ENCODE measurements at regions not wholly inside any gene's neighbourhood (a gene's known extent, or its start where the extent isn't known, plus 50 kb on each side); places are given as distances from the start of the nearest gene placed in this dataset.

GRCh38 chr18:27583466-27583865, 398.4 kb upstream of the CHST9 start:
- H3K27ac ChIP-seq (ENCODE audit: low read depth in 1 of 2, low read length in 2 of 2): no peak overlapping the region
- H3K4me1 ChIP-seq (ENCODE audit: control insufficient read depth in 1 of 2, insufficient read depth in 2 of 2, low read length in 2 of 2): no peaks in the 10 kb centered on the region
- H3K4me2 ChIP-seq (replicated peaks; ENCODE audit: extremely low read depth, low read length, poor library complexity, severe bottlenecking): no peak overlapping the region
- no peak overlapping the region for H3K4me3 ChIP-seq (replicated peaks in 1 of 3; ENCODE audit: low read depth in 2 of 3, low read length in 3 of 3)
- H3K4me1 Mint-ChIP-seq: no peaks in the 10 kb centered on the region
- no peak for TF ChIP-seq CTCF (IDR thresholded peaks at IDR 0.05)
- no peak overlapping the region for H2AFZ ChIP-seq (ENCODE audit: insufficient read depth, low read depth, low read length, poor library complexity, severe bottlenecking)
- no peaks in the 10 kb centered on the region for H3K27me3 ChIP-seq (ENCODE audit: control insufficient read depth in 2 of 2, insufficient read depth in 2 of 2, low read length in 2 of 2)
- peaks cover 3 to 14% of the 10 kb centered on the region in 2 donors for H3K9me3 ChIP-seq (replicated peaks in 1 of 2; ENCODE audit: control insufficient read depth in 1 of 2, insufficient read depth in 1 of 2, low read length in 2 of 2)
- H4K20me1 ChIP-seq (ENCODE audit: insufficient read depth, low read length): no peaks in the 10 kb centered on the region
- no peak overlapping the region for H3K27ac Mint-ChIP-seq
- no peaks in the 10 kb centered on the region for H3K36me3 ChIP-seq (replicated peaks in 1 of 2; ENCODE audit: control insufficient read depth in 1 of 2, insufficient read depth in 2 of 2, low read length in 2 of 2)
- H3K4me3 Mint-ChIP-seq: no peak overlapping the region
- no CpG with 5 or more reads among the region's 1 CpG for WGBS (ENCODE audit: insufficient coverage)
- no peak for DNase-seq
- intact Hi-C loops (cut with micrococcal nuclease): no loop called here
- H3K27me3 Mint-ChIP-seq (ENCODE audit: low read depth in 3 of 3): peaks cover 0 to 2% (median 0%) of the 10 kb centered on the region in 3 donors
- peaks cover 0 to 8% (median 4%) of the 10 kb centered on the region in 7 donors for H3K9me3 Mint-ChIP-seq
- no peaks in the 10 kb centered on the region for H3K79me2 ChIP-seq (ENCODE audit: insufficient read depth, low read length)
- H3K36me3 Mint-ChIP-seq: no peaks in the 10 kb centered on the region
- H3K9ac ChIP-seq (ENCODE audit: insufficient read depth, low read length, poor library complexity, severe bottlenecking): no peak overlapping the region

- Histone ChIP-seq H3K9me3 (replicated peaks in 1 of 2; ENCODE audit: control insufficient read depth in 1 of 2, insufficient read depth in 1 of 2, low read length in 2 of 2) (peaks cover 3 to 14% of the 10 kb centered on the region in 2 donors), H3K27ac (ENCODE audit: low read depth in 1 of 2, low read length in 2 of 2) (no peak overlapping the region), H3K4me1 (ENCODE audit: control insufficient read depth in 1 of 2, insufficient read depth in 2 of 2, low read length in 2 of 2) (no peaks in the 10 kb centered on the region), H3K4me2 (replicated peaks; ENCODE audit: extremely low read depth, low read length, poor library complexity, severe bottlenecking) (no peak overlapping the region), H4K20me1 (ENCODE audit: insufficient read depth, low read length) (no peaks in the 10 kb centered on the region), H3K27me3 (ENCODE audit: control insufficient read depth in 2 of 2, insufficient read depth in 2 of 2, low read length in 2 of 2) (no peaks in the 10 kb centered on the region), H3K36me3 (replicated peaks in 1 of 2; ENCODE audit: control insufficient read depth in 1 of 2, insufficient read depth in 2 of 2, low read length in 2 of 2) (no peaks in the 10 kb centered on the region), H3K9ac (ENCODE audit: insufficient read depth, low read length, poor library complexity, severe bottlenecking) (no peak overlapping the region), H2AFZ (ENCODE audit: insufficient read depth, low read depth, low read length, poor library complexity, severe bottlenecking) (no peak overlapping the region), H3K4me3 (replicated peaks in 1 of 3; ENCODE audit: low read depth in 2 of 3, low read length in 3 of 3) (no peak overlapping the region), H3K79me2 (ENCODE audit: insufficient read depth, low read length) (no peaks in the 10 kb centered on the region)
- H3K4me3 Mint-ChIP-seq: no peak overlapping the region
- TF ChIP-seq CTCF (IDR thresholded peaks at IDR 0.05): no peak
- peaks cover 0 to 8% (median 4%) of the 10 kb centered on the region in 7 donors for H3K9me3 Mint-ChIP-seq
- intact Hi-C loops (cut with micrococcal nuclease): no loop called here
- no peak overlapping the region for H3K27ac Mint-ChIP-seq
- no peaks in the 10 kb centered on the region for H3K4me1 Mint-ChIP-seq
- H3K36me3 Mint-ChIP-seq: no peaks in the 10 kb centered on the region
- H3K27me3 Mint-ChIP-seq (ENCODE audit: low read depth in 3 of 3): peaks cover 0 to 2% (median 0%) of the 10 kb centered on the region in 3 donors
- DNase-seq: no peak
- no CpG with 5 or more reads among the region's 4 CpGs for WGBS (ENCODE audit: insufficient coverage)
These were observed 397.8 kb upstream of the CHST9 start for GRCh38 chr18:27582760-27583412.
